CD4-positive, alpha-beta T cell treated with Interleukin-17A for 4 hours (primary cell): ENCODE measurements at regions not wholly inside any gene's neighbourhood (a gene's known extent, or its start where the extent isn't known, plus 50 kb on each side); places are given as distances from the start of the nearest gene placed in this dataset.

Experiments
- DNase-seq: peaks from one replicate; pipeline ENCODE4 v3.0.0-alpha.2; 2020; ENCODE audit warnings: mixed read lengths

DNA sequence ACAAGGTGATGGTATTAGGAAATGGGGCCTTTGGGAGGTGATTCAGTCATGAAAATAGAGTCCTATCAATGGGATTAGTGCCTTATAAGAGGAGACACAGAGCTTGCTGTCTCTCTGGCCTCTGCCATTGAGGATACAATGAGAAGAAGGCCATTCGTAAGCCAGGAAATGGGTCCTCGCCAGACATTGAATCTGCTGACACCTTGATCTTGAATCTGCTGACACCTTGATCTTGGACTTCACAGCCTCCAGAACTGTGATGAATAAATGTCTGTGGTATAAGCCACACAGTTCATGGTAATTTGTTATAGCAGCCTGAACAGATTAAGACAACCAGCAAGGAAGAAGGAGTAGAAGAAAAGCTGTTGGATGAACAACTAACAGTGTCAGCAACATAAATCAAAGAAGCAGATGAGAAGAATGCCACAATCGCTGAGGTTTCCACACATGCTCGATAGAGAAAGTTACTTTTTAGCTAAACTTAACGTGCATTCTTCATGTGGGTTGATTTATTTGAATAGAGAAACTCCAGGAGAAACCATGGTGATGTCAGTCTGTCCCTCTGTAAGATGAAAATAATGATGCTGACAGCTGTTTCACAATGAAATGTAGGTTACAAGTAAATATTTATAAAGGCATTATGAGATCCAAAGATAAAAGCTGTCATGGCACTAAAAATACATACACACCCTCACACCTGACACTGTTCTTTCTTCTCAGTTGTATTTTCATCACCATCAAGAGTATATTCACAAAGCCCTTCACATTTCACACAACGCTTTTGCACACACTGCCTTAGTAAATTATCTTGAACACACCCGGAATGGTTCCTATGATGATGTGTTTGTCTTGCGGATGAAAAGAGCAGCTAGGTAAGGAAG lies 153.7 kb upstream of the NCK2 start:
- DNase-seq: no peak

DNA sequence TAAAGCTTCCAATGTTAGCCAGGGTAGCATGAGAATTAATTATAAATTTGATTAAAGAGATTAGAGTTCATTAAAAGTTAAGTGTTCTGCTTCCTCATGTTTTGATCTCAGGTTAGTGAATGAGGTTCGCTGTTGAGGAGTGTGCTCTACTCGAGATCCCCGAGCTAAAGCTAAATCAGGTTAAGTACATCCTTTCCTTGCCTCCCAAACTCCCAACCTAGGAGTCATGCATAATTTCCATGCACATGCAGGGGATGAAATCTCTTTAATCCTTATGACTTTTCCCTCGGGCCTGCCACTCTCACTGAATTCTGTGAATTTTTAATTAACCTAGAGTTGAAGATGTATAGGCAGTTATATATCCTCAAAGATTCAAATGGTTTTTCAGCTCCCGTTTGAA lies 156.1 kb upstream of the NCK2 start:
- DNase-seq: no peak

DNA sequence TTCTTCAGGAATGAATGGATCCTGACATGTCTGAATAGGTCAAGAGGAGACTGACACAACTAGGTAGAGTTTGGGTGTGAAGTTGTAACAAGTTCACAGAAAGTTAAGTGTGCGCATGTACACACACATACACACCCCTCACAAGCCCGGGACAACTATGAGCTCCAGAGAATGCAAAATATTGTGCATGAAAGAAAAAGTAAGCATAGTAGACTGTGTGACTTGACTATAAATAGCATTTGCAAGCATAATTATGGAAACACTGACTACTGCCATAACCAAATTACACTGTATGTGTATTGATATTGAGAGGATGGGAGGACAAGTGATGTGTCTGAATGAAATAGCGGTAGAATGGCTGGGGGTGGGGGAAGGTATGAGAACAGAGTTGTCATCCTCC lies 157.1 kb upstream of the NCK2 start:
- no peak for DNase-seq

DNA sequence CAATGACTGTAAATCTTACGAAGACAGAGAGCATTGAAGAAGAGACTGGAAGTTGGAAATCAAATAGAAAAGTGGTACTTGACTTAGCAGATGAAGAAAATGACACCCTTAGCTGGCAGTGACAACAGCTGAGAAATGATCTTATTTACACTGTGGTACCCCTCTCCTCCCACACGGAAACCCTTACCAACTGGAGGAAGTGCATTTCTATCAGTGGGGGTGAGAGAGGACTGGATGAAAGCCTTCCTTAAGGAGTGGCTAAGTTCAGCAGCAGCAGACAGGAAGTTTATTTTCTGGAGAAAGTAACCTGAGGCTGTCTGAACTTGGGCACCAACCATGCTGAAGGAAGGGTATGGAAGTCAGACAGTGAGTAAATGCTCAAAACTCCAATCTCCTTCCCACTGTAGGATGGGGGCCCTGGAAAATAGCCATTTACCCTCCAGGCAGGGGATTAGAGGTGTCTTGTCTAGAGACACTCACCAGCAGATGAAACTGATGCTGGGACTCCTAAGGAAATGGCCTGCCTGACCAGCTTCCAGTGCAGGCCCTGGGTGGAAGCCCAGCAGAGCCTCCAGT lies 160.2 kb upstream of the NCK2 start:
- no peak for DNase-seq

GRCh38 chr2:105582952-105583660 lies 161.6 kb upstream of the NCK2 start:
- no peak for DNase-seq

DNA sequence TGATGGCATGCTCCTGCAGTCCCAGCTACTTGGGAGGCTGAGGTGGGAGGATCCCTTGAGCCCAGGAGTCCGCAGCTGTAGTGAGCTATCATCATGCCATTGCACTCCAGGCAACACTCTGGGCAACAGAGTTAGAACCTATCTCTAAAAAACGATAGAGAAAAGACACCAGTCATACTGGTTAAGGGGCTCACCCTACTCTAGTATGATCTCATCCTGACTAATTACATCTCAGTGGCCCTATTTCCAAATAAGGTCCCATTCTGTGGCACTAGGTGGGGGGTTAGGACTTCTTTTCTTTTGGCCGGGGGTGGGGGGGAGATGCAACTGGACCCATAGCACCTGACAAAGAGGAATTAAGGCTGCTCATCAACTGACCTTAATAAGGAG lies 163.2 kb upstream of the NCK2 start:
- DNase-seq: no peak

DNA sequence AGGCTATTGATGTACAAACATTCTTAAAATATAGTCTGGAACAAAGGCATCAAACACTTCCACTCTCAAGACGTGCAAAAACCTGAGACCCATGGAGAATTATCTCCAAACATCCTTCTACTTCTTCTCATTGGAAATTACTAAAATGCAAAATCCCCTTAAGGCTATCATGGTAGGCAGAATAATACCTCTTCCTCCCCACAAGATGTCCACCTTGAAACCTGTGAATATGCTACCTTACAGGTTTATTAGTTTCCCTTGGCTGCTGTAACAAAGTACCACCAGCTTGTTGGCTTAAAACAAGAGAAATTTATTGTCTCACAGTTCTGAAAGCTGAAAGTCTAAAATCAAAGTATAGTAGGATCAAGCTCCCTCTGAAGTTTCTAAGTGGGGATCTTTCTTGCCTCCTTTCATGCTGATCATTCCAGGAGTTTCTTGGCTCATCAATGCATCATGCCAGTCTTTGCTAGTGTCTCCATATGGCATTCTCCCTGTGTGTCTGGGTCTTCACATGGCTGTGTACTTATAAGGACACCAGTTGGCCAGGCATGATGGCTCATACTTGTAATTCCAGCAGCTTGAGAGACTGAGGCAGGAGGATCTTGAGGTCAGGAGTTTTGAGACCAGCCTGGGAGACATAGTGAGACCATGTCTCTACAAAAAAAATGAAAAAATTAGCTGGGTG lies 163.7 kb upstream of the NCK2 start:
- no peak for DNase-seq

DNA sequence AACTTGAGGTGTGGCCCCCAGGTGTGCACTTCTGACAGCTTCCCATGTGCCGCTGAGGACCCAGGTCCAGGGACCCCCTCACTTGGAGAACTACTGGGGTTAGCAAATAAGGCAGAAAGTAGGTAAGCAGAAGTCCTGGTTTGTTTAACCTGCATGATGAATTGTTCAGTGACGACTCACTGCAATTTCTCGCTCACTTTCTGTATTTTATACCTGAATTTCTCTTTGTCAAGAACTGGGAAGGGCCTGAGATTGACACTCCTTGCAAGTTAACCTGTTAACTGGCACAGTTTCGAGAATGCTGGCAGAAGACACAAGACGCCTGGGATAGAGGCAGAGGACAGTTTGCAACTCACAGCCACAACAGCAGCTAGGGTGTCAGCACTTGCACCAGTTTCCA lies 164.5 kb upstream of the NCK2 start:
- no peak for DNase-seq

DNA sequence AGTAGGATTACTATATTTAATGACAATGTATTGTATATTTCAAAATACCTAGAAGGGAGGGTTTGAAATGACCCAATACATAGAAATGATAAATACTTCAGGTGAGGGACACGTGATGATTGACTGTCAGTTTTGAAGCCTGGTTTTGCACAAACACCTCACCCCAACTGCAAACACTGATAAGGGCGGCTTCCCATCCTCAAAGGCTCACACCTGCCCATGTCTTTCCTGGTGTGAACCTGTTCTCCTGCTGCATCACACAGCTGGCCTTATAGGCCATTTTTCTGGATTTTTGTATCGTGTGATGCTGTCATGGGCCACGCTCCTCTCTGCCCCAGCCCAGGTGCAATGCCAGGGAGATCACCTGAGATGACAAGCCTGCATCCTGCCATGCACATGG lies 166.5 kb upstream of the NCK2 start:
- DNase-seq: no peak

DNA sequence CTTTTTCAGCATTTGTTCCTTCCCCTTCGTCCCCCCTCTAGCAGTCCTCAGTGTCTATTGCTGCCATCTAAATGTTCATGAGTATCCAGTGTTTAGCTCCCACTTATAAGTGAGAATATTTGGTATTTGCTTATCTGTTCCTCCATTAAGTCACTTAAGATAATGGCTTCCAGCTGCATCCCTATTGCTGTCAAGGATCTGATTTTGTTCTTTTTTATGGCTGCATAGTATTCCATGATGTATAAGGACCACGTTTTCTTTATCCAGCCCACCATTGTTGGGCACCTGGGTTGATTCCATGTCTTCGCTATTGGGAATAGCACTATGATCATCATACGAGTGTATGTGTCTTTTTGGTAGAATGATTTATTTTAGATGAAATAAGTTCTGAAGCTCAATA lies 166.9 kb upstream of the NCK2 start:
- DNase-seq: no peak

DNA sequence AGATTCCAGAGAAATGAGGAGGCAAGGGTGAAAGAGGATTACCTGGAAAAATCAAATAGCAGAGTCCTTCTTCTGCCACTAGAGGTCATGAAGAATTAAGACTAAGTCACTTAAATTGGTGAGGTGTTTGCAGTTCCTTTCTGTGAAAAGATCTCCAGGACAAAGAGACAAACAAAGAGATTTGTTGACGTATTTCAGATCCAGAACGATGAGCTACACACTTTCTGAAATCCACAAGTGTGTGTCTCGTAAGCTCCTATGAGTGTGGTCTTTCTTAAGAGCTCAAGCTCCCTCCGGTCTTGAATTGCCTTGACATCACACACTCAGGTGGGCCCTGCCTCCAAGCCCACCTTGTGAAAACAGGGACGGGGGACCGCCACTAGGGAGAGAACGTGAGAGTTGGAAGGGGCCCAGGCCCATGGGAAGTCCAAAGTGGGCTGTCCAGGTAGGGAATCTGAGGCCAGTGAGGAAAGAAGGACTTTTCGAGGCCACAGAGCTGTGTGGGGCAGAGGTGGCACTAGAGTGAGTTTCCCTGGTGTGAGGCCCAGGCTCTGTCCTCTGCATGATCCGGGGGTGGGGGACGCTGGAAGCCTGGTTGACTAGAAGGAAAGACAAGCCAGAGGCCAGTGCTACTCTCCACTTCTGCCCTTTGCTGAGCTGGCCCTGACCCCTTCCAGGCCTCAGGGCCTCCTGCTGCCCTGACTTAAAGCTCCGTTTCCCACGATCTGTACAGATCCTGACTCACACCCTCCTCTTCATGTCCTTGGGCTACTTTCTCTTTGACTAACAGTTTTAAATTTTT lies 168.1 kb upstream of the NCK2 start:
- no peak for DNase-seq

DNA sequence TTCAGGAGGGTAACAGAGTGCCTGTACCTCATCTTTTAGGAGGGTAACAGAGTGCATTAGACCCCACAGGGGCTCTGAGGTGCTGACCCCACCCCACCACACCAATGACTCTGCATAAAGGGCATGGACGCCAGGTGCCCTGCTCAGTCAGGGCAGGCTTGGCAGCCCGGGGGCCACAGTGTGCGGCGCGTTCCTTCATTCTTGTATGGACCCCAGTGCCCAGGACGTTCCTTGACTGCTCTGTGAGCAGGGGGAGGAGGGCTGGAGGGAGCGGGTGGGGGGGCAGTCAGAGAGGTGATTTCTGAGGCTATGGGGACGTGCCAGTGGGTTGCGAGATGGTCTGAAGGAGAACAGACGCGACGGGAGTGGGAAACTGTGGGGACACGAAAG lies 168.7 kb upstream of the NCK2 start:
- DNase-seq: no peak

DNA sequence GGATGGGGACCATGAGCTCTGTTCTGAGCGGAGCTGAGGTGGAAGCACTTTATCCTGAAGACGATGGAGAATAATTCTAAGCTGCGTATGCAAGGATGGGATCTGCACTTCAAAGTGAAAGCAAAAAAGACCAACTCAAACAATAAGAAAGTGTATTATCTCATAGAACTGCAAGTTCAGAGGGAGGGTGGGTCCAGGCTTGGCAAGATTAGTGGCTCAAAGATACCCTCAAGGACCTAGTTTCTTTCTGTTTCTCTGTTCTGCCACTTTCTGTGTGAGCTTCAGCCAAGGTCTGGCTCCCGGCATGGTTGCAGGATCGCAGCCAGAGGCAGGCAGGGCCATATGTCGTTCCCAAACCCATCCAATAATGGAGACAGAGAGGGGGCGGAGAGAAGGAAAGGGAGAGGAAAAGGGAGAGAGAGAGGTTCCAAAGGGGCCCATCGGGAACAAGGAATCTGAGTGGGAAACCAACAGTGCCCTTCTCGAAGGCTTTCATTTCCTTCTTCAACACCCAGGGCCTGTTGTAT lies 169.2 kb upstream of the NCK2 start:
- DNase-seq: no peak

- DNase-seq: no peak
Observed at GRCh38 chr2:105574796-105575344, 169.8 kb upstream of the NCK2 start.

DNA sequence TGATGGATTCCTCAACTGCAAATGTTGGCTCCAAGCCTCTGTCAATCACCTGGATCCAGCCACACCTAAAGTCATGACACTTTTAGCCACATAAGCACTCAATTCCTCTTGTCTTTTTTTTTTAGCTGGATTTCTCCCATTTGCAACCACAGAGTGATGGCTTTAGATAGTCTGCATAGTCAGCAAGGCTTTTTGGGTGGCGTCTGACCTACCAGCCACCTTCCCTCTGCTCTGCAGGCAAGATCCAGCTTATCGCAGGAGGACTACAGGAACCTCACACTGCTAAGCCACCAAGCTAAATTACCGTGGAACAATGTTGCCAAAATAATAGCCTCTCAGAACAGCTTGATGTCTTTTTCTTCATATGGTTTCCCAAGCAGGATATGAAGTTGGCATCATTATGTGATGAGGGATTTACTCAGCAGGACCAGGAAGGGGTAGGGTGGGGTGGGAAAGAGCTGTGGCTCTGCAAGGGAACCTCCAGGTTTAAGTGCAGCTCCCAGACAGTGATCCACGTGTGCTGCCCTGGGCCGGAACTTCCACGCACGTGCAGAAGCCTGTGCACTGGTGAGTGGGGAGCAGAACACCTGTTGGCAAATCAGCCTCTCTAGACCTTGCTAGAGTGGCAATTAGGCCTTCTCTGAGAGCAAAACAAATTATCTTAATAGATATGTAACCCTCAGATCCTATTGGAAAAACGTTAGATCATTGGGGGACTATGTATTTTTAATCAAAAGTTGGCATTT lies 170.6 kb upstream of the NCK2 start:
- no peak for DNase-seq

DNA sequence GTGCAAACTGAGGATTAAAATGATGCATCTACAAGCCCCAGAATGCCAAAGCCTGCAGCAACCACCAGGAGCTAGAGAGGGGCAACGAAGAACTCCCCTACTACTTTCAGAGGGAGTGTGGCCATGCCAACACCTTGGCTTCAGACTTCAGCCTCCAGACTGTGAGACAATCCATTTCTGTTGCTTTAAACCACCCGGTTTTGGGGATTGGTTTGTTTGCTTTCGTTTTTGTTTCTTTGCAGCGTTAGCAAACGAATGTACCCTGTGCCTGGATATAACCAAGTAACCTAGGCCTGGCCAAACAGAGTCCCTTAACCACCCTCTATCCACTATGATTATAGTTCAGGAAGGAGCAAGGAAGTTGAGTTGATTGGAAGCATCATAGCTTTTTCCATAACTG lies 171.2 kb upstream of the NCK2 start:
- no peak for DNase-seq

DNA sequence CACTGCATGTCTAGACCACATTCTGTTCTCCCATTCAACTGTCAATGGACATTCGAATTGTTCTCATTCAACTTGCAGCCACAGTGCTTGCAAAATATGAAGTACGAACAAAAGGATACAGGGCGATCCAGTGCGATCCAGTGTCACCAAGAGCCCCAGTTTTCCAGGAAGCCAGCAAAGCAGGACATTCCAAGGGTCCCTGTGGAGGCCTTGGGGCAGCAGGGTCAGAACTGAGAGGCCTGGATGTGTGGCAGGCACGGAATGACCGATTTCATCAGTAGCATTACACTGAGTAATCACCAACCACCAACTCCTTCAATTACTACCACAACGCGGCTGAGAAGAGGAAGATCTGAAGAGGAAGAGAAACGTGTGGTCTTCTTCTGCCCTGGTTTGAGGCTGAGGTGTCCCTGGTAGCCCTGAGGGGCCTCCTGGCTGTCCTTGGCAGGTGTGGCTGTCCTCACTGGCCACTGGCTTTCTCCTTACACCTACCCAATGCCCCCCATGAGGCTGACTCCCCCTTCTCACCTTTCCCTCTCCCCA lies 172.7 kb upstream of the FHL2 start:
- no peak for DNase-seq

DNA sequence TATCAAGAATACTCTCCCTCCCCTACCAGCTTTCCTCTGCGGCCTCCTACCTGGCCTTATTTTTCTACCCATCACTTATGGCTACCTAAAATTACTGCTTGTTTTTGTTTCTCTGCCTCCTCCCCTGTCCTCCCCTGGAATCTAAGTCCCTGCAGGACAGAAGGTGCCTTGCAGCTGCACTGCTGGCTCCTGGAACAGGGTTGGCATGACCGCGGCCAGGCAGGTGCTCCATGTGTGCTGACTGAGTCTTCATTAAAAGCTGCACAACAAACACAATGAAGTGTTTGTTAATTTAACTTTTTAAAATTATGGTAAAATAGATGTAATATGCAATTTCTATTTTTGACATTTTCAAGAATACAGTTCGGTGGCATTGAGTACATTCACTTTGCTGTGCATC lies 171.9 kb upstream of the FHL2 start:
- no peak for DNase-seq

DNA sequence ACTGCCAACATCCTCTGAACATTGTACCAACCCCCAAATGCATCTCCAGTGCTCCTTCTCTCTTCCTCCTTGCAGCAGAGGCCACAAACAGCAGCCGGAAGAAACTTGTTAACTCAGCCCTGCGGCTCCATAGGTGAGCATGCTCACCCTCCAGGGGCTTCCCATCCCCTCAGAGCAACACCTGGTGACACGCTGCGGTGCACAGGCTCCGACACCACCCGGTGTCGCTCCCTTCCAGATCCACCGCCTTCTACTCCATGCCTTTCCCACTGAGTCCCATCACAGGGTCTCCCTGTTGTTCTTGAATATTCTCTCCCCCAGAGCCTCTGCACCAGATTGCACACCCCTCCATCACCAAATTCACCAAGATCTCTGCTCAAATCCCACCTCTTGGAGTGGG lies 171.5 kb upstream of the FHL2 start:
- no peak for DNase-seq

DNA sequence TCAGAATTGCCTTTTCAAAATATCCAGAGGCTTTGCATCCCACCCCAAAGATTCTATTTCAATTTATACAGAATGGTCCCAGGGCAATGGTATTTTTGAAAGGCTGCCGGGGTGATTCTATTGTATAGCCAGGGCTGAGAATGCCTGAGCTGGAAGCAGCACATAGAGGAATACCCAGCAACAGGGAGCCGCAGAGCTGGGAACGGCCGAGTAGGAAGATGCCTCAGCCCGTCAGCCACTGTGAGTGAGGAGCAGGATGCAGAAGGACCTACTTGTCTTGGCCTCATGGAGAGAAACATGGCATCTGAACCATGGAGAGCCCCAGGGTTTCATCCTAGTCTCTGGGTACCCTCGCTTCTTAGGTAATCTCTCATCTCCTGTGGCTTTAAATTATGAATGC lies 170.8 kb upstream of the FHL2 start:
- no peak for DNase-seq

GRCh38 chr2:105567996-105568494 lies 169.2 kb upstream of the FHL2 start:
- DNase-seq: peak; percentile 51
